GM12878 (cell line): ENCODE measurements at regions not wholly inside any gene's neighbourhood (a gene's known extent, or its start where the extent isn't known, plus 50 kb on each side); places are given as distances from the start of the nearest gene placed in this dataset.

Source experiments
- EZH2 ChIP-seq: IDR thresholded peaks from 2 replicates; pipeline ENCODE4 v1.6.1; 2012; ENCODE audit warnings: low read depth, mild to moderate bottlenecking, control low read depth, inconsistent platforms, low read length, borderline replicate concordance; ENCODE audit not compliant: control insufficient read depth
- FOS ChIP-seq: IDR thresholded peaks from 3 replicates; pipeline ENCODE4 v1.6.1; 2011; ENCODE audit warnings: borderline replicate concordance; ENCODE audit not compliant: insufficient read length; ENCODE audit errors: extremely low read depth
- POLR2AphosphoS5 ChIP-seq: IDR thresholded peaks from 2 replicates; pipeline ENCODE4 v1.6.1; 2011; ENCODE audit warnings: mild to moderate bottlenecking, low read length, inconsistent platforms
- TF ChIP-seq, protein P1 (sequence below), 3 experiments: IDR thresholded peaks in 2 of 3; conservative IDR thresholded peaks in 1 of 3; 2 replicates each; pipeline ENCODE4 v1.5.1; 2011; ENCODE audit warnings: low read depth in 3 of 3, low read length in 3 of 3, mild to moderate bottlenecking in 3 of 3, control low read depth in 2 of 3, moderate library complexity in 2 of 3, inconsistent platforms in 1 of 3, mixed read lengths in 1 of 3; ENCODE audit not compliant: control insufficient read depth in 2 of 3, insufficient read depth in 1 of 3; ENCODE audit errors: extremely low read depth in 1 of 3
- TF ChIP-seq, protein P2 (sequence below): IDR thresholded peaks from 2 replicates; pipeline ENCODE4 v1.6.1; 2011; ENCODE audit warnings: low read depth, mild to moderate bottlenecking, low read length, moderate library complexity, borderline replicate concordance; ENCODE audit errors: extremely low read depth
- TF ChIP-seq, protein P3 (sequence below): fragments of 450-650 bp; formaldehyde crosslinking; IDR thresholded peaks from 2 replicates; pipeline ENCODE4 v1.5.0; 2022; ENCODE audit warnings: mild to moderate bottlenecking, missing genetic modification characterization

DNA sequence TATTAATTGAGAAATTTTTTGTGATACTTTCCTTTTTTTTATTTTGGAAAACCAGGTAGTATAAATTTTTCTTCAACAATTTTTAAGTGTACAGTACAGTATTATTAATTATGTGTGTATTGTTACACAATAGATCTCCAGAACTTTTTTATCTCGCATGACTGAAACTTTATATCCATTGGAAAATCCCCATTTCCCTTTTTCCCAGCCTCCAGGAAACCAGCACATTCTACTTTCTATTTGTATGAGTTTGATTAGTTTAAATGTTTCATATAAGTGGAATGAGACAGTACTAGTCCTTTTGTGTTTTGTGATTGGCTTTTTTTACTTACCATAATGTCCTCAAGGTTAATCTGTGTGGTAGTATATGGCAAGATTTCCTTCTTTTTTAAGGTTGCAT, 399.5 kb upstream of the ARGLU1 start:
- TF ChIP-seq, protein P1, sequence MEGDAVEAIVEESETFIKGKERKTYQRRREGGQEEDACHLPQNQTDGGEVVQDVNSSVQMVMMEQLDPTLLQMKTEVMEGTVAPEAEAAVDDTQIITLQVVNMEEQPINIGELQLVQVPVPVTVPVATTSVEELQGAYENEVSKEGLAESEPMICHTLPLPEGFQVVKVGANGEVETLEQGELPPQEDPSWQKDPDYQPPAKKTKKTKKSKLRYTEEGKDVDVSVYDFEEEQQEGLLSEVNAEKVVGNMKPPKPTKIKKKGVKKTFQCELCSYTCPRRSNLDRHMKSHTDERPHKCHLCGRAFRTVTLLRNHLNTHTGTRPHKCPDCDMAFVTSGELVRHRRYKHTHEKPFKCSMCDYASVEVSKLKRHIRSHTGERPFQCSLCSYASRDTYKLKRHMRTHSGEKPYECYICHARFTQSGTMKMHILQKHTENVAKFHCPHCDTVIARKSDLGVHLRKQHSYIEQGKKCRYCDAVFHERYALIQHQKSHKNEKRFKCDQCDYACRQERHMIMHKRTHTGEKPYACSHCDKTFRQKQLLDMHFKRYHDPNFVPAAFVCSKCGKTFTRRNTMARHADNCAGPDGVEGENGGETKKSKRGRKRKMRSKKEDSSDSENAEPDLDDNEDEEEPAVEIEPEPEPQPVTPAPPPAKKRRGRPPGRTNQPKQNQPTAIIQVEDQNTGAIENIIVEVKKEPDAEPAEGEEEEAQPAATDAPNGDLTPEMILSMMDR (IDR thresholded peaks at IDR 0.05 in 2 of 3, conservative IDR thresholded peaks at IDR 0.05 in 1 of 3; ENCODE audit: control insufficient read depth in 2 of 3, extremely low read depth in 1 of 3, insufficient read depth in 1 of 3, low read depth in 3 of 3, low read length in 3 of 3) = no peak
- TF ChIP-seq POLR2AphosphoS5 (no peak), EZH2 (no peak), FOS (no peak)
- TF ChIP-seq, protein P2, sequence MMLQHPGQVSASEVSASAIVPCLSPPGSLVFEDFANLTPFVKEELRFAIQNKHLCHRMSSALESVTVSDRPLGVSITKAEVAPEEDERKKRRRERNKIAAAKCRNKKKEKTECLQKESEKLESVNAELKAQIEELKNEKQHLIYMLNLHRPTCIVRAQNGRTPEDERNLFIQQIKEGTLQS = no peak
- TF ChIP-seq, protein P3, sequence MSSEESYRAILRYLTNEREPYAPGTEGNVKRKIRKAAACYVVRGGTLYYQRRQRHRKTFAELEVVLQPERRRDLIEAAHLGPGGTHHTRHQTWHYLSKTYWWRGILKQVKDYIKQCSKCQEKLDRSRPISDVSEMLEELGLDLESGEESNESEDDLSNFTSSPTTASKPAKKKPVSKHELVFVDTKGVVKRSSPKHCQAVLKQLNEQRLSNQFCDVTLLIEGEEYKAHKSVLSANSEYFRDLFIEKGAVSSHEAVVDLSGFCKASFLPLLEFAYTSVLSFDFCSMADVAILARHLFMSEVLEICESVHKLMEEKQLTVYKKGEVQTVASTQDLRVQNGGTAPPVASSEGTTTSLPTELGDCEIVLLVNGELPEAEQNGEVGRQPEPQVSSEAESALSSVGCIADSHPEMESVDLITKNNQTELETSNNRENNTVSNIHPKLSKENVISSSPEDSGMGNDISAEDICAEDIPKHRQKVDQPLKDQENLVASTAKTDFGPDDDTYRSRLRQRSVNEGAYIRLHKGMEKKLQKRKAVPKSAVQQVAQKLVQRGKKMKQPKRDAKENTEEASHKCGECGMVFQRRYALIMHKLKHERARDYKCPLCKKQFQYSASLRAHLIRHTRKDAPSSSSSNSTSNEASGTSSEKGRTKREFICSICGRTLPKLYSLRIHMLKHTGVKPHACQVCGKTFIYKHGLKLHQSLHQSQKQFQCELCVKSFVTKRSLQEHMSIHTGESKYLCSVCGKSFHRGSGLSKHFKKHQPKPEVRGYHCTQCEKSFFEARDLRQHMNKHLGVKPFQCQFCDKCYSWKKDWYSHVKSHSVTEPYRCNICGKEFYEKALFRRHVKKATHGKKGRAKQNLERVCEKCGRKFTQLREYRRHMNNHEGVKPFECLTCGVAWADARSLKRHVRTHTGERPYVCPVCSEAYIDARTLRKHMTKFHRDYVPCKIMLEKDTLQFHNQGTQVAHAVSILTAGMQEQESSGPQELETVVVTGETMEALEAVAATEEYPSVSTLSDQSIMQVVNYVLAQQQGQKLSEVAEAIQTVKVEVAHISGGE (CRISPR knock-in tag) = no peak
